H1 (cell line): ENCODE measurements at regions not wholly inside any gene's neighbourhood (a gene's known extent, or its start where the extent isn't known, plus 50 kb on each side); places are given as distances from the start of the nearest gene placed in this dataset.

Experiments used
- CHD7 ChIP-seq: fragments of 300-600 bp; sonication (generic); IDR thresholded peaks from 2 replicates; pipeline ENCODE4 v1.7.1; 2012; ENCODE audit warnings: low read length, moderate library complexity, mild to moderate bottlenecking, inconsistent platforms; ENCODE audit not compliant: insufficient replicate concordance
- SAP30 ChIP-seq: fragments of 300-600 bp; sonication (generic); IDR thresholded peaks from 2 replicates; pipeline ENCODE4 v1.7.1; 2012; ENCODE audit warnings: low read length, moderate library complexity, mild to moderate bottlenecking, inconsistent platforms; ENCODE audit not compliant: insufficient read depth, insufficient replicate concordance
- TAF1 ChIP-seq: IDR thresholded peaks from 2 replicates; pipeline ENCODE4 v1.6.1; 2011; ENCODE audit warnings: mild to moderate bottlenecking, low read depth, low read length

- TF ChIP-seq CHD7 (no peak), TAF1 (no peak), SAP30 (no peak)
These were observed 176.9 kb downstream of the PALM2AKAP2 start (continued) for GRCh38 chr9:109956717-109957440.
